Dermis microvascular lymphatic vessel endothelial cell (primary cell): ENCODE measurements at regions not wholly inside any gene's neighbourhood (a gene's known extent, or its start where the extent isn't known, plus 50 kb on each side); places are given as distances from the start of the nearest gene placed in this dataset.
"Not testable (repeated sequence)": the region's sequence is repeated elsewhere in the genome, so short reads cannot be mapped to it uniquely, and the experiment has no call there.

Experiments
- DNase-seq, 2 donors: peaks; one replicate each; pipeline versions ENCODE4 v3.0.0 to v3.0.0-alpha.2; 2010; ENCODE audit warnings: low read depth in 2 of 2

DNA sequence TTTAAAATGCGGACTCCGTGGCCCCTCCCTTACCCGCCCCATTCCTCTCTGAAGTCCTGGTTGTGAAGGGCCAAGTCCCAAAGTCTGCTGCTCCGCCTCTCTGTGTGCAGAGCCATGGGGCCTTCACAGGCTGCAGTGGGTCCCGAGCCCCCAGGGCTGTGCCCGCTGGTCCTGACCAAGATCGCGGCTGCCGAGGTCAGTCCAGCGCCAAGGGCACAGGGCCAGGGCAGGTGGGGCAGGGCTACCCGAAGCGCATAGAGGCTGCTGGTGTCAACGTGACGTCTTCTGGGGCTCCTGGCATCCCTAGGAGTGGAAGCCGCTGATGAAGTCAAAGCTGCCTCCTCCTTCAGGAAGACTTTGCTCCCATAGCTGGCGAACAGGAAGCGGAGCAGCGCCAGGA lies 858.8 kb downstream of the TUBA3C start:
- DNase-seq, result not testable (repeated sequence)

DNA sequence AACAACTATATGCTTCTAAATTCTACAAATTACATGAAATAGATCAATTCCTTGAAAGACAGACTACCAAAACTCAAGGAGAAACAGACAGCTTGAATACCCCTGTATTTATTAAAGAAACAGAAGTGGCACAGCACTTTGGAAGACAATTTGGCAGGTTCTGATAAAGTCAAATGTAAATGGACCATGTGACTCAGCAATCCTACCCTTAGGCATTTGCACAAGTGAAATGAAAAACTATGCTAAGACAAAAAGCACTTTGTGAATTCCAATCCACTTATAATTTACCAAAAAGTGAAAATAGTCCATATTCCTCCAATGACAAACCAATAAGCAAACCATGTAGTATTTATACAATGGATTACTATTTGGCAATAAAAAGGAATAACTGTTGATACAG lies 862.0 kb downstream of the TUBA3C start:
- DNase-seq, result not testable (repeated sequence)

DNA sequence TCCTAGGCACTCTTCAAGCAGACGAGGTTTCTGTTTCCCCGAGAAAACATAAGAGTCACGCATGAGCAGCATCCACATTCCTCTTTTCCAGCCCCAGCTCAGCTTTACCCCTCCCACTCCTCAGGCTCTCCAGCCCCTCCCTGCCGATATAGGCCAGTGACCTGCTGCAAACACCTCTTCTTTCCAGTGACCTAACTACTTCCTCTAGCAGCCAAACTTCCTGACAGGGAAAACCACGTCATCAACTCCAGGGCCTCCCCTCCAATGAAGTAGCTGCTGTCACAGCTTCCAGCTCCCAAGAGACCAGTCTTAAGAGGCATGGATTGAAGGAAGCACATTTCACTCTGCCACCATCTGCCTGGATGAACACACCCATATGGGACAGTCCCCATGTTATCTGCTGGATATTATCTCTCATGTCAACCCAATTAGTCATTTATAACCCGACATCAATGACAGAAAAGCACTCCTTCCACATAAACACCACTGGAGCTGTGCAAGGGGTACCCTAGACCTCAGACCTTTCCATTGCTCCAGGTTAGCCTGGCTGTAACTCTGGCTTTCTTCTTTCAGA lies 878.3 kb downstream of the TUBA3C start:
- DNase-seq, result not testable (repeated sequence)

DNA sequence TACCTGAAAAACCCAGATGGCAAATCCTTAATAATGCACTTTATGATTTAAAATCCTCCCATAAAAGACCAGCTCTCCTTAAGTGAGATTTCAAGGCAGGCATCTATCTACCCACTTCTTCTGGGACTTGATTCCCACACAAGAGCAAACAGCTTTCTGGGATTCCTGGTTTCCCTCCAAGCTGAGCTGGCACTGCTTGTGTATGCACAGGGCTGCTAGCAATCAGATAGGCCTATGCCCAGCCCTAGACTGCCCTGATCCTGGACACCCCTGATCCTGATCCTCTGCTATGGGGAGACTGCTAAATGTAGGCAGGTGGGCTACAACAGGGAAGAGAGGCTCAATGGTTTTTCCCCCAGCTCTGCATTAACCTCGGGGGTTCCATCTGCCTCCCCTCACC lies 880.7 kb downstream of the TUBA3C start:
- DNase-seq, result not testable (repeated sequence)

DNA sequence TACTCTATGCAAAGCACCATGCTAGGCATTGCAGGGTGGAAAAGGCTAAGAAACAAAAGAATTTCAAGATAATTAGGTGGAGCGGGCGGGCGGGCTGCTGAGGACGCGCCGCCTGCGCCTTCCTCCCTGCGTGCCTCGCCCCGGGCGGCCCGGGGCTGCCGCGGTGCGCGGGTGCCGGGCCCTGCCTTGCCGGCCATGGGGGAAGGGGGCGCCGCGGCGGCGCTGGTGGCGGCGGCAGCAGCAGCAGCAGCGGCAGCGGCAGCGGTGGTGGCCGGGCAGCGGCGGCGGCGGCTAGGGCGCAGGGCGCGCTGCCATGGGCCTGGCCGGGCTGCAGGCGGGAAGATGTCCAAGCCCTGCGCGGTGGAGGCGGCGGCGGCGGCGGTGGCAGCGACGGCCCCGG lies 884.3 kb downstream of the TUBA3C start:
- DNase-seq, result not testable (repeated sequence)

DNA sequence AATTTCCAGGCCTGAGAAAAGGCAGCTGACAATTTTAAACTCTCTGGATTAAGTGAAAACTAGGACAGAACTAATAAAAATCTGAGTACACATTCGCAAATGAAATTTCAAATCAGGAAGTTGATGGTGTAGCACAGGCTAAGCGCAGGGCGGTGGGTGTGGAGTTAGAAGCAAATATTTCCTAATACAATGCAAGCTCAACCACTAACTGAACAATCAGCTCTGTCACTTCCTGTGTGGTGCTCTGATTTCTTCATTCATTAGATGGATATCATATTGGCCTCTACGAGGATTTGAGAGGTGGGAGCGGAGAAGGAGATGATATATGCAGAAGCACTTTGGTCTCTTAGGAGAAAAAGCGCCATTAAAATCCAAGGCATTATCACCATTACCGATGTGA lies 885.0 kb downstream of the TUBA3C start:
- DNase-seq, result not testable (repeated sequence)

DNA sequence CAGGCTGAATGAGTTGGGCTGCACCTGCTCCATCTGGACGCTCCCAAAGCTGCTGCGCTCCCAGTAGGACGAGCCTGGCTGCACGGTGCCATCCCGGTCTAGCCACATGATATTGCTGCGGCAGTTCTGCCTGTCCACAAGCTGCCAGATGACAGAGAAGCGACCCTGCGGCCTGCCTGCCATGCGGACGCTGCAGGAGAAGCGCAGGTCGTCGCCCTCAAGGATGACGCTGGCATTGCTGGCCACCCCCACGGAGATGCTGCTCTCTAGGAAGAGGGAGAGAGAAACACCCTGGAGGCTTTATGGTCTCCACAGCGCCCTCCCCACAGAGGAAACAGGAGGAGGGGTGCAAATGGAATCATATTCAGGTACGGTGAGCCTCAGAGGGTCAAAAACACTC lies 887.3 kb downstream of the TUBA3C start:
- not testable (repeated sequence) for DNase-seq

DNA sequence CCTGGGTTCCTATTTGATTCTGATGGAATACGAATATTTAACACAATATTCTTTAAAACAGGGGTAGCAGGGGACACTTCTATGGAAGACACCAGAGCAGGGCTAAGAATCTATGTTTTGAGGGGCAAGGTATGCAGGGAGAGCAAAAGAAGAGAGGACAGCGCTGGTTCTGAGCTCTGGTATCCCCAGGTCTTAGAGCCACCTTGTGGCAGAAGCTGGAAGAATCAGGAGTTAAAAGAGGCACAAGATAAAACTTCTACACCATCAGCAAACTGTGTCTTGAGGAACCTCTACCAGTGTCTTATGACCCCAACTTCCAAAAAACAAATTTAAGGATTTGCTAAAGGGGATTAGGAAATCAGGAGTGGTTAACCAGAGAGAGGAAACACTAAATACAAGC lies 894.8 kb downstream of the TUBA3C start:
- DNase-seq, result not testable (repeated sequence)

DNA sequence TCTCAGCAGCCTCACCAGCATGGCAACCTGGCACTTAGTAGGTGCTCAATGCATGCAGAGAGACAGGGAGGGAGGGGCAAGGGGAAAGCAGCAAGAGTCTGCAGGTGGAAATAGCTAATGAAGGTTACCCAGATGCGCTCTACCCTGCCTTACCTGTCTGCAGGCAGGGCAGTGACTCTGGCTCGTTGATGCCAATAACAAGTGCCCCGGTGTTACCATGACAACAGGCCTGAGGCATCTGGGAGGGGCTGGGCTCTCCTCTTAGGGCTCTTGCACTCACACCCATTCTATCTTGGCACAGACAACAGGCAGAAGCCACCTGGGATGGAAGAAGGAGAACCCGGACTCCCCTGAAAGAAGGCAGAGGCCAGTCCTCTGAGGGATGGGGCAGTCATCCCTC lies 896.0 kb downstream of the TUBA3C start:
- not testable (repeated sequence) for DNase-seq

DNA sequence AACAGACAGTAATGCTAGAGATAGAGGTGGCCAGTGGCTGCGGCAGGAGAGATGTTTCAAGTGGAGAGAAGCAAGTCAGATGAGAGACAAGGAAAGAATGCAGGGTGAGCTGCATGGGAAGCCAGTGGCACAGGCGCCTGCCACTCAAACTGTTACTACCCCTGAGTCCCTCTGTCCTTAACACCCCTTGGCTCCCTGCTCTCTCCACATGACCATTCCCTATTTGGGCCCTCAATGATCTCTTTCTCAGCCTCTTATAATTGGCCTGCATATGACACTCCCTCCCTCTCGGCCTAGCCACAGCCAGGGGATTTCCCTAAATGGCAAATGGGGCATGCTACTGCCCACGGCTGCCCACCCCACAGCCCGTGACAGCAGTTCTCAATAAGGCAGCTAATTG lies 897.6 kb downstream of the TUBA3C start:
- DNase-seq, result not testable (repeated sequence)

DNA sequence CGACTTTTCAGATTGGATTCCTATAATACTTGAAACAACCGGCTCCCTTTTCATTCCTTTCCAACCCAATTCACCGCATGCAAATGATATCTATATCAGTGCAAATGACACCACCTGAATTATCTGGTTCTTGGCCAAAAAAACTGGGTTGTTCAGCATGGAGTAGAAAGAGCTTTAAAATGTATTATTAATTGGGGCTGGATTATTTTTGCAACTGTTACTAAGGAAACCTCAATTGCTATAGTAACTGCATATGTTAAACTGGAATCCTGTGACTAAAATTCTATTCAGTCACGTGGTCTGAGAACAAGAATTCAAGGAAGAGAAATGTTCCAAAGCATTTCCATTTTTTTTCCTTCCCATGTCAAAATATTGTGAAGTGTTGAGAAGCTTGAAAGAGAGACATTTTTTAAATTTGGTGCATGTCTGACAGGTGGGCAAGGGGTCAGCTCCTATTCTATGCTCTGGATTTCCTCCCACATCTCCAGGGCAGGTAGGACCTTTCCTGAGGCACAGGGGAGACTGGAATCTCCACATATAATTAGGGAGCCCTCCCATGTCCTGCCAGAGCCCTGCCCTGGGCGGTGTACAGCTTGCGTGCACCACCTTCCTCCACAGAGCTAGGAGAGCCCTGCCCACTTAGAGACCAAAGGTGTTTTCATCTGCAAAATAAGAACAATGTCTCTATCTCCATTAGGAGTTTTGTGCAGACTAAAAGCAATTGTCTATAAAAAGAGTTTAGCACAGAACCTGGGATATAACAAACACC lies 899.6 kb downstream of the TUBA3C start:
- peak in 1 of 2 donors; percentile 0 for DNase-seq

DNA sequence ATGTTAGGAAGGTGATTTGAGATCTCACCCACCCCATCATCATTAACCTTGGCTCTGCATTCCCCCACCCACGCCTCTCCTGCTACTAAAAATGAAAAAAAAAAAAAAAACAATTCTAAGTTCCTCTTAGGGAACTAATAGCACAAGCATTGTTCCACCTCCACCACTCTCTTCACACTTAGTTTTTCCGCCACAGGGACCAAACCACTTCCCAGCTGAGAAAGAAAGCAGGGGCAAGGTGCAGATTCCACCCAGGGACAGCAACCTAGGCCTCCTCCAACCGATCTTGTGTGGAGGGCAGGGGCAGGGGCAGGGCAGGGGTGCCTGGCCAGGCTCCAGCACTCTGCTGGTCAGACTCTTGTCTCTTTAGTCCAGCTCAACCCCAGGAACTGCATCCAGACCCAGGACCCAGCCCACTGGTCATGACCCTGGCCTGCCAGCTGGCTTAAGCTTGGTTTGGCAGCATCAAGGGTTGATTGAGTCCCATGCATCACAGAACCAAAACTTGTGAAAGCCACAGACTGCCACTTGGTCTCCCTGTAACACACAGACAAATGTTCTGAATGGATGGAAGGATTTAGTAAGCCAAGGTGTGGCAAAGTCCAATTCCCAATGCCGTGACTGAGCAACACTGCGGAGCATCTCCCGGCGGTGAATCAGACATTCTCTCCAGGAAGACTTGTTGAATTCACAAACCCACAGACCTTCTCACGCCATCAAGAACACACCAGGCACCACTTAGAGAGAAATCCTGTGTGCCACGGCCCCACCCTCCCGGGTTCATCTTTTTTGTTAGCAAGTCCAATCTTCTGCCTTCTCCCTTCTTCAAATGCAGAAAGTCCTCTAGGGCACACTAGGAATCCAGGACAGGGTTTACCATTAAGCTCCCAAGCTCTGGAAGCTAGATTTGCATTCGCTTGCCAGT lies 900.5 kb downstream of the TUBA3C start:
- not testable (repeated sequence) for DNase-seq

DNA sequence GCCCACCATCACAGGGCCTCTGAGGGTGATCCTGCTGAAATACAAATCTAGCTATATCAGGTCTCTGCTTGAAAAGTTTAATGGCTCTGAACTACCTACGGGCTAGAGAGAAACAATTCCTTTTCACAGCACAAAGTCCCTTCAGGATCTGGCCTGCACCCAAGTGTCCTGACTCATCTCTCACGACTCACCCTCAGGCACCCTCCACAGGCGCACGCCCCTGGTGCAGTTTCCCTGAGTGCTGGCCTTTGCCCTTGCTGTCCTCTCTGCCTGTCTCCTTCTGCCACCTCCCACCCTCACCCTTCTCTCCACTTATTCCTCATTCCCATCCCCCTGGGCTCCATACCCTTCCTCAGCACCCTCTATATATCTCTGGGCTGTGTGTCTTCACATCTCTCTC lies 901.7 kb downstream of the TUBA3C start:
- not testable (repeated sequence) for DNase-seq

DNA sequence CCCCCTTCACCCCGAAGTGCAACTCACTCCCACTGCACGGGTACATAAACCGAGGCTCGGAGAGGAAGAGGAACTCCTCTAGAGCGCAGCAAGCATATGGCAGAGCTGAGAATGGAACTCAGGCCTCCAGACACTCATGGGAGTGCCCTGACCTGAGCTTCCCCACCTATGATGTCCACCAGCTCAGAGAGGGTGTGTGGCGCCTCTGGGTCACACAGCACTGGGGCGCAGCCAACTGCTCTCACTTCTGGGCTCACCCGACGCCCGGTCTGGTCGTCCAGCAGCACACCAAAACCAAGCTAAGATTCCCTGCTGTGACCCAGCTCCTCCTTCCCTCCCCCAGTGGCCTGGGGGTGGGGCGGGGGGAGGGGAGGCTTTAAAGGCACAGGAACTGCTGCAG lies 904.3 kb downstream of the TUBA3C start:
- not testable (repeated sequence) for DNase-seq

DNA sequence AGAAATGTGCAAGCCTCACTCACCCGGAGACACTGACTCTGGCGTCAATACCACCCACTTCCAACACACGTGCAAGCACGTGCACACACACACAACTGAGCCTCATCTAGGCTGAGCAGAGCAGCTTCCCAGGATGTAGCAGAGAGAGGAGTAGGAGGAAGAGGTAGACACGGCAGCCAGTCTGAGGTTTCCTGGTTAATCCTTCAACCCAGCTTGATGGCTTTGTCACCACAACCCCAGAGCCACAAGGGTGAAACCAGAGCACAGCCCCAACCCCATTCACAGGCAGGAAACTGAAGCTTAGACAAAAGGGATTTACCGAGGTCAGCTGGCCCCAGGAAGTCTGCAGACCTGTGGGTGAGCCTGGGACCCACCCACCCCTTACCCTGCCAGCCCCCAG lies 905.3 kb downstream of the TUBA3C start:
- not testable (repeated sequence) for DNase-seq

DNA sequence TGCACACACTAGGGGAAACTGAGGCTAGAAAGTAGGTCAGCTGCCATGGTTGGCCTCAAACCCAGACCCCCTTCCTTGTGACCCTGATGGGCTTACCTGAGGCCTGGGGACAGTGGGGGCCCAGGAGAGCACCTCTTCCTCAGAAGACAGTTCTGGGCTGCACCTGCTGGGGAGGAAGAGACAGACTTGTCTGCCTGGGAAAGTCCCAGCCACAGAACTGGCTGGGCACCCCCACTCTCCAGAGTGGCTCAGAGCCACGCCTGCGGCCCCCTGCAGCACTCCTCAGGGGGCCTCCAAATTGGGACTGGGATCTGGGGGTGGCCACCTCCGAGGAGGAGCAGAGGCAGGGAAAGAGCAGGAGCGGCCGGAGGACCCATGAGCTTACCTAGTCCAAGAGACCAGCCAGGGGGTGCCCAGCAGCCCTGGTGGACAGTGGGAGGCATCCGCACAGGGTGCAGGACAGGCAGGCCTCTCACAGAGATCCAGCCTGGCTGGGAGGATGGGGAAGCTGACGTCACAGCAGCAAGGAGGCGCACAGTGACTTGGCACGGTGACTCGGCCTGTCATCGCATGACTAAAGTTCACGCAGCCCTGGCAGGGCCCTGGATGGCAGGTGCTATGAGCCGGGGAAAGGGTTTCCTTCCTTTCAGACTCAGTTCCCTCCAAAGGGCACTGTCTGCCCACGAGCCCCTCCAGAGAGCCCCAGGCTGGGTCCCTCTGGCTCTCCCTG lies 907.7 kb downstream of the TUBA3C start:
- DNase-seq, result not testable (repeated sequence)

DNA sequence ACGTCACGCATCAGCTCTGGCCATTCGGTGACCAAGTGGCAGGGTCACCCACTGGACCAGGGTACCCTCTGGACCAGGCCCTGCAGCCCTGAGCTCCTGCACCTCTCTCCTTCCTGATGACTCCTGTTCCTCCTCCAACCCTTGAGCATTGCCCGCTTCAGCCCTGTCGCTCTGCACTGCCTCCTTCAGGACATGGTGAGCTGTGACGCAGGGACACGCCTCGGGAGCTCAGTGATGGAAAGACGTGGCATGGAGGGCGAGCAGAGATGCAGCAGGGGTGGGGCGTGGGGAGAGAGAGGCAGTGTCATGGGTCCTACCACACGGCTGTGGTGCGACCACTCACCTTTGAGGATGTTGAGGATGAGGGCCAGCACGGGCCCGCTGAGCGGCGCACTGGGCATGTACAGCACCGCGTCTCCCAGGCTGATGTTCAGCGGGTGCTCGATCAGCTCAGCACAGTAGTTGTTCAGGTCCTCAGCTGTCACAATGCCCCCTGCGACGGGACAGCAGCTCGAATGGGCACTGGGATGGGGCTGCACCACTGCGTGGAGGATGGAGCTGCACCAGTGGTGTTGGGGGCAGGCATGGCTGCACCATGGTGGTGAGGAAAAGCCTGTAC lies 922.7 kb downstream of the TUBA3C start:
- not testable (repeated sequence) for DNase-seq

DNA sequence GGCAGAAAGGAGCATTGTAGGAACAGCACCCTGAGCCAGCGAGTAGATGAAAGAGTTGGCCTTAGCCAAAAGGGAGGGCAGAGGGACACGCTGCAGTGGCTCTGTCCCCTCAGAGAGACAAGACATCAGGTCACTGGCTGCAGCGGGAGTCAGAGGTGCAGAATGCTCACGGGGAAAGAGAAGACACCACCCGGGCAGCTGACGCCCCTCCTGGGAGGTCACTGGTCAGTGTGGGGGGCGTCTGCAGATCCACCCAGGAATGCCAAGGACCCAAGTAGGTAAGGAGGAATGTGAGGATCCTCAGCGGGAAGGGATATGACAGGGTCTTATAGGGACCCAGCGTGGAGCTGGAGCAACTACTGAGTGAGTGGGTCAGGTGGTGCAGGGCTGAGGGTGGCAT lies 923.9 kb downstream of the TUBA3C start:
- DNase-seq, result not testable (repeated sequence)

DNA sequence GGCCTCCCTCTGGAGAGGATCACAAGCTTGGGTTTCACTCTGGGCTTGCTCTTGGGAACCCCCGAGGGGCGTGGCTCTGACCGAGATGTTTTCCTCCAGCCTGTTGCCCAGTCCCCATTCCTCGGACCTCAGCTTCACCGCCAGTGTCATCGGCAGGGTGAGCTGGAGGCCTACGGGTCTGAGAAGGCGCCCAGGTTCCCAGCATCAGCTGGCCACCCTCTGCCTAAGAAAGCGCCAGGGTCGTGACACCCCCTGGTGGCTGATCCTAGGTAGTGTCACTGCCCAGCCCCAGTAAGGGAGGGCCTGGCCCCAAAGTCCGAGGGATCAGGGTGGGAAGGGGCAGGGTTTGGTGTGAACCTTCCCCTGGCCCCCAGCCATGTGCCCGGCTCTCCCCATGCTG lies 928.8 kb downstream of the TUBA3C start:
- not testable (repeated sequence) for DNase-seq

DNA sequence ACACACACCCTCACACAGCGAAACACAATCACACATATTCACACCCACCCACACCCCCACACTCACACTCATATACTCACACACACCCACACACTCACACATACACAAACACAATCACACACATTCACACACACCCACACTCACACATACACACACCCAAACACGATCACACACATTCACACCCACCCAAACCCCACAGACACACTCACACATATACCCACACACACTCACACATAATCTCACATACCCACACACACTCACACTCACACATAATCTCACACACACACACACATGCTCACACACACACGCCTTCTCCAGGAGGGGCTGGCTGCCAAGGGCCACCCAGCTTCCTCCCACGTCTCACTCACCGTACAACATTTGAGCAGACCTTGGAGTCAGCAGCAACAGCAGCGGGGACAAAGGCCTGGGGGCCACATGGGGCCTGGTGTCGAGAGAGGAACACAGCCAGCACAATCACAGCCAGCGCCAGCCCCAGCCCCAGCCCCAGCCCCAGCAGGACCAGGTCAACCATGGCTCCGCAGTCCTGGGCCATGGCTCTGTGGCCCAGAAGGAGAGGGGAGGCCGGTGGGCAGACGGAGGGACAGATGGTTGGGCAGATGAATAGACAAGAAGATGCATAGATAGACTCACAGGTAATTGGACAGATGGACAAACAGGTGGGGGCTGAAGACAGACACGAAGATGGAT lies 932.9 kb downstream of the TUBA3C start:
- not testable (repeated sequence) for DNase-seq
